Central memory CD8-positive, alpha-beta T cell (primary cell): ENCODE measurements at regions not wholly inside any gene's neighbourhood (a gene's known extent, or its start where the extent isn't known, plus 50 kb on each side); places are given as distances from the start of the nearest gene placed in this dataset.
"Not testable (repeated sequence)": the region's sequence is repeated elsewhere in the genome, so short reads cannot be mapped to it uniquely, and the experiment has no call there.

ENCODE experiments used
- ATAC-seq: fragments of 150-1000 bp; cut with Tn5 transposase; replicated peaks from 2 replicates; pipeline ENCODE4 v1.10.0; 2022; ENCODE audit warnings: mild to moderate bottlenecking, moderate FRiP score, moderate number of reproducible peaks; ENCODE audit not compliant: poor library complexity, severe bottlenecking; ENCODE audit errors: extremely low read depth
- DNase-seq, 2 donors: peaks; one replicate each; pipeline ENCODE4 v3.0.0; 2021; ENCODE audit warnings: low spot score in 2 of 2
- H3K27ac Mint-ChIP-seq: one replicate; pipeline ENCODE4 v1.8.0; 2022; ENCODE audit warnings: low read depth, mild to moderate bottlenecking, moderate library complexity, mixed read lengths
- H3K27me3 Mint-ChIP-seq: one replicate; pipeline ENCODE4 v1.8.0; 2022; ENCODE audit warnings: mixed read lengths
- H3K36me3 Mint-ChIP-seq: one replicate; pipeline ENCODE4 v1.8.0; 2022; ENCODE audit warnings: mild to moderate bottlenecking, moderate library complexity, mixed read lengths; ENCODE audit not compliant: insufficient read depth
- H3K4me1 Mint-ChIP-seq: one replicate; pipeline ENCODE4 v1.8.0; 2022; ENCODE audit warnings: mixed read lengths
- H3K4me3 Mint-ChIP-seq: one replicate; pipeline ENCODE4 v1.8.0; 2022; ENCODE audit warnings: mild to moderate bottlenecking, moderate library complexity, mixed read lengths
- H3K9me3 Mint-ChIP-seq: one replicate; pipeline ENCODE4 v1.8.0; 2022; ENCODE audit warnings: mixed read lengths

DNA sequence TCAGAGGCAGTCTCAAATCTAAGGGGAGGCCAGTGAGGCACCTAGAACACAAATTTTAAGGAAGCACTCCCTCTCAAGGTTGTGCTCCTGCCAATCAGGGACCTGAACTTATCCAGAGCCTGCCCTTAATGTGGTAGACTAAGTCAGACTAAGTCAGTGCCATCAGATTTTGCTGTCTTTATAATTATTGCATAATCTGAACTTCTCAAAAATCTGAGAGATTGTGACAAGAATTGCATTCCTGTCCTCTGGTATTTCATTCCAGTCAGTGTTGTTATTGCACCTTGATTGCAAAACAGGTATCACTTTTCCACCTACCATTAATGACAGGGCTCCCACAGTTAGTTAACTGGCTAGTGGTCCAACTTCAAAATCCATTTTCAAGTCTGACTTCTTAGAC lies 197.1 kb upstream of the HCN1 start:
- no peak overlapping the region for H3K27ac Mint-ChIP-seq
- no peaks in the 10 kb centered on the region for H3K27me3 Mint-ChIP-seq
- peaks cover 5% of the 10 kb centered on the region for H3K9me3 Mint-ChIP-seq
- no peak for DNase-seq
- H3K4me3 Mint-ChIP-seq, result no peak overlapping the region
- no peaks in the 10 kb centered on the region for H3K4me1 Mint-ChIP-seq
- no peak for ATAC-seq
- no peaks in the 10 kb centered on the region for H3K36me3 Mint-ChIP-seq

DNA sequence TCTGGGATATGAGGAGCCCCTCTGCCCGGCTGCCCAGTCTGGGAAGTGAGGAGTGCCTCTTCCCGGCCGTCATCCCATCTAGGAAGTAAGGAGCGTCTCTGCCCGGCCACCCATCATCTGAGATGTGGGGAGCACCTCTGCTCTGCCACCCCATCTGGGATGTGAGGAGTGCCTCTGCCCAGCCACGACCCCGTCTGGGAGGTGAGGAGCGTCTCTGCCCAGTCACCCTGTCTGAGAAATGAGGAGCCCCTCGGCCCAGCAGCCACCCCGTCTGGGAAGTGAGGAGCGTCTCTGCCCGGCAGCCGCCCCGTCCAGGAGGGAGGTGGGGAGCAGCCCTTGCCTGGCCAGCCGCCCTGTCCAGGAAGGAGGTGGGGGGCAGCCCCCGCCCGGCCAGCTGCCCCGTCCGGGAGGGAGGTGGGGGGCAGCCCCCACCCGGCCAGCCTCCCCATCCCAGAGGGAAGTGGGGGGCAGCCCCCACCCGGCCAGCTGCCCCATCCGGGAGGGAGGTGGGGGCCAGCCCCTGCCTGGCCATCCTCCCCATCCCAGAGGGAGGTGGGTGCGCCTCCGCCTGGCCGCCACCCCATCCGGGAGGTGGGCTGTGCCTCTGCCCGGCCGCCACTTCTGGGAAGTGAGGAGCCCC lies 194.4 kb upstream of the HCN1 start:
- ATAC-seq, H3K27me3 Mint-ChIP-seq, H3K27ac Mint-ChIP-seq, DNase-seq, H3K4me3 Mint-ChIP-seq, H3K36me3 Mint-ChIP-seq, H3K4me1 Mint-ChIP-seq: not testable (repeated sequence)
- H3K9me3 Mint-ChIP-seq, result peaks cover 11% of the 10 kb centered on the region

DNA sequence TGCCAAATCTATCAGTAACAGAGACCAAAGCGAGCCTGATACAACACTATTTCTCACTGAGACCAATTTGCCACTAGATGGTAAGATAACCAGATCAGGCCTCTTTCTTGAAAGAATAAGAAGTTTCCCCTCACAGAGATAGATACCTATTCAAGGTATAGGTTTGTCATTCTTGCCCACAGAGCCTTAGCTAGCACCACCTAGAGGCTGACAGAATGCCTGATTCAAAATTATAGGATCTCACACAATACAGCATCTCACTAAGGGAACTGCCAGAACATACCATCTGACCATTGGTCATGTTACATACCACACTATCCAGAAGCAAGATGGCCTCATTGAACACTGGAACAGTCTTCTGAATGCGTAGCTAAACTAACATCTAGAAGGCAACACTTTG lies 166.6 kb upstream of the HCN1 start:
- DNase-seq (no peak), ATAC-seq (no peak)
- Mint-ChIP-seq H3K27ac (no peak overlapping the region), H3K4me1 (no peaks in the 10 kb centered on the region), H3K9me3 (peaks cover 17% of the 10 kb centered on the region), H3K36me3 (no peaks in the 10 kb centered on the region), H3K4me3 (no peak overlapping the region), H3K27me3 (no peaks in the 10 kb centered on the region)

DNA sequence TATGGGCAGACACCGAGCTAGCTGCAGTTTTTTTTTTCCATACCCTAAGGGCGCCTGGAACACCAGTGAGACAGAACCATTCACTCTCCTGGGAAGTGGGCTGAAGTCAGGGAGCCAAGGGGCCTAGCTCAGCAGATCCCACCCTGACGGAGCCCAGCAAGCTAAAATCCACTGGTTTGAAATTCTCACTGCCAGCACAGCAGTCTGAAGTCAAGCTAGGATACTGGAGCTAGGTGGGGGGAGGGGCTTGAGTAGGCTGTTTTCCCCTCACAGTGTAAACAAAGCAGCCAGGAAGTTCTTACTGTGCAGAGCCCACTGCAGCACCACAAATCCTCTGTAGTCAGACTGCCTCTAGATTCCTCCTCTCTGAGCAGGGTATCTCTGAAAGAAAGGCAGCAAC lies 151.7 kb upstream of the HCN1 start:
- no peak for DNase-seq
- Mint-ChIP-seq H3K27me3 (no peaks in the 10 kb centered on the region), H3K27ac (no peak overlapping the region), H3K36me3 (no peaks in the 10 kb centered on the region), H3K9me3 (peaks cover 28% of the 10 kb centered on the region), H3K4me3 (no peak overlapping the region), H3K4me1 (no peaks in the 10 kb centered on the region)
- no peak for ATAC-seq

GRCh38 chr5:45826055-45826454 lies 129.9 kb upstream of the HCN1 start:
- ATAC-seq (no peak), DNase-seq (no peak)
- Mint-ChIP-seq H3K27me3 (no peaks in the 10 kb centered on the region), H3K36me3 (no peaks in the 10 kb centered on the region), H3K27ac (no peak overlapping the region), H3K9me3 (peaks cover 16% of the 10 kb centered on the region), H3K4me1 (no peaks in the 10 kb centered on the region), H3K4me3 (no peak overlapping the region)

- Mint-ChIP-seq H3K9me3 (peaks cover 34% of the 10 kb centered on the region), H3K27me3 (no peaks in the 10 kb centered on the region), H3K4me3 (no peak overlapping the region), H3K4me1 (no peaks in the 10 kb centered on the region), H3K27ac (no peak overlapping the region), H3K36me3 (no peaks in the 10 kb centered on the region)
- ATAC-seq (no peak), DNase-seq (no peak)
These were observed 104.2 kb upstream of the HCN1 start for GRCh38 chr5:45800331-45800730.

- ATAC-seq (no peak), DNase-seq (no peak)
- peaks cover 25% of the 10 kb centered on the region for H3K9me3 Mint-ChIP-seq
- no peaks in the 10 kb centered on the region for H3K4me1 Mint-ChIP-seq
- H3K4me3 Mint-ChIP-seq, result no peak overlapping the region
- no peaks in the 10 kb centered on the region for H3K36me3 Mint-ChIP-seq
- H3K27me3 Mint-ChIP-seq, result no peaks in the 10 kb centered on the region
- H3K27ac Mint-ChIP-seq, result no peak overlapping the region
These were observed 103.2 kb upstream of the HCN1 start for GRCh38 chr5:45799388-45799787.

GRCh38 chr5:45796959-45797553 lies 100.9 kb upstream of the HCN1 start:
- Mint-ChIP-seq H3K36me3 (no peaks in the 10 kb centered on the region), H3K4me1 (no peaks in the 10 kb centered on the region), H3K27ac (no peak overlapping the region), H3K9me3 (peaks cover 13% of the 10 kb centered on the region), H3K27me3 (no peaks in the 10 kb centered on the region), H3K4me3 (no peak overlapping the region)
- no peak for ATAC-seq
- no peak for DNase-seq

GRCh38 chr5:45795458-45795857 lies 99.3 kb upstream of the HCN1 start:
- Mint-ChIP-seq H3K36me3 (no peaks in the 10 kb centered on the region), H3K27me3 (no peaks in the 10 kb centered on the region), H3K9me3 (peaks cover 6% of the 10 kb centered on the region), H3K4me3 (no peak overlapping the region), H3K4me1 (no peaks in the 10 kb centered on the region), H3K27ac (no peak overlapping the region)
- ATAC-seq (no peak), DNase-seq (no peak)

- H3K4me3 Mint-ChIP-seq, result no peak overlapping the region
- H3K27ac Mint-ChIP-seq, result no peak overlapping the region
- H3K36me3 Mint-ChIP-seq, result no peaks in the 10 kb centered on the region
- no peaks in the 10 kb centered on the region for H3K27me3 Mint-ChIP-seq
- ATAC-seq (no peak), DNase-seq (no peak)
- H3K9me3 Mint-ChIP-seq, result peaks cover 11% of the 10 kb centered on the region
- H3K4me1 Mint-ChIP-seq, result no peaks in the 10 kb centered on the region
These were observed 97.7 kb upstream of the HCN1 start for GRCh38 chr5:45793638-45794532.

DNA sequence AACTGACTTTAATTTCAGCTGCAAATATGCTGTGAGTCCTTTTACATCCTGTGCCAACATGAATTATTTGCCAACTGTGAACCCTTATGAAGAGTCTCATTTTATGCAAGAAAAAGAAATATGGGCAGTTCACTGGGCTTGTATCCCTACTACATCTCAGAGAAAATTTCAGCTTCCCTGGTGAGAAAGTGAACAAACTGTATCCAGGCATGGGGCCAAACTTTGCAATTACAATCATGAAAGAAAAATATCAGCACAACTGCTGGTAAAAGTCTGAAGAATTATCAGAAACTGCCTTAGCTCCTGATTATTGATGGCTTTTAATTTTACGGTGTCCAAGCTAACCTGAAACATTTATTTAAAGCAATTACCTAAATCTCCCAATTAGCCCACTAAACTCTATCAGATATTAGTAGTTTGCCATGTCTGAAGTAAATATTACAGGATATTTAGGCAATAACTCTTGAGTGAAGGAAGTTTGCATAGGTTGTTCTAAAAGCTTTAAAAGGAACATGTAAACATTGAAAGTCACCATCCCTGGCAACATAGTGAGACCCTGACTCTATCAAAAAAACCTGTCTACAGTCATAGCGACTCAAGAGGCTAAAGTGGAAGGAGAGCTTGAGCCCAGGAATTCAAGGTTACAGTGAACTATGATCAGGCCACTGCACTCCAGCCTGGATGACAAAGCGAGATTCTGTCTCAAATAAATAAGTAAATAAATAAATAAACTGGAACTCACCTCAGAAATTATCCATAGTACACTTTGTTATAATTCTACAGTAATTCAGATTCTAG lies 83.9 kb upstream of the HCN1 start:
- H3K27me3 Mint-ChIP-seq, result no peaks in the 10 kb centered on the region
- no peak for ATAC-seq
- no peaks in the 10 kb centered on the region for H3K4me1 Mint-ChIP-seq
- no peak for DNase-seq
- H3K36me3 Mint-ChIP-seq, result no peaks in the 10 kb centered on the region
- H3K4me3 Mint-ChIP-seq, result no peak overlapping the region
- peaks cover 23% of the 10 kb centered on the region for H3K9me3 Mint-ChIP-seq
- H3K27ac Mint-ChIP-seq, result no peak overlapping the region

DNA sequence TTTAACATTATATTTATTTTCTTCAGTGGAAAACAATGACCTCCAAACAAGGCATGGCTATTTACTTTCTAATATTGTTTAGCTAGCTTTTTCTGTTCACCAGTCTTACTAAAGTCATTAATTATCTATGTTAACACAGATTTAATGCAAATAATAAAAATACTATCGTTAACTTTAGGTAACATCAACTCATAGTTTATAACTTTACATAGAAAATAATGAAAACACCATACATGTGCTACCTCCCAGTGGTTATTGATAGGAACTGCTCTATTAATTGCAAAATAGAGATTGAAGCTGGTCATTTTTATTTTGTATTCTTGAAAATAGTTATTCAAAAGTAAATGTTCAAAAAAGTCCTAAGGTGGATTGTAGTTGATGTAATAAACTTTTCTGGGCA lies 78.3 kb upstream of the HCN1 start:
- DNase-seq (no peak), ATAC-seq (no peak)
- Mint-ChIP-seq H3K4me1 (no peaks in the 10 kb centered on the region), H3K9me3 (peaks cover 23% of the 10 kb centered on the region), H3K4me3 (no peak overlapping the region), H3K27me3 (no peaks in the 10 kb centered on the region), H3K36me3 (no peaks in the 10 kb centered on the region), H3K27ac (no peak overlapping the region)
